ENCODE measurements at regions not wholly inside any gene's neighbourhood (a gene's known extent, or its start where the extent isn't known, plus 50 kb on each side); places are given as distances from the start of the nearest gene placed in this dataset.

- Histone ChIP-seq H3K79me2 (ENCODE audit: low read length) (no peaks in the 10 kb centered on the region), H3K27me3 (ENCODE audit: low read depth, low read length) (no peaks in the 10 kb centered on the region), H3K4me2 (ENCODE audit: low read length) (no peak overlapping the region), H3K9me3 (ENCODE audit: insufficient read depth, low read length) (no peaks in the 10 kb centered on the region), H3K4me3 (ENCODE audit: low read length) (no peak overlapping the region), H3K36me3 (replicated peaks; ENCODE audit: low read depth, low read length) (no peaks in the 10 kb centered on the region), H3K27ac (ENCODE audit: low read length) (no peak overlapping the region), H4K20me1 (ENCODE audit: insufficient read depth, low read length) (no peaks in the 10 kb centered on the region), H2AFZ (ENCODE audit: low read depth, low read length) (no peak overlapping the region), H3K4me1 (ENCODE audit: low read length) (no peaks in the 10 kb centered on the region), H3K9ac (ENCODE audit: low read length) (no peak overlapping the region)
- TF ChIP-seq CTCF (IDR thresholded peaks at IDR 0.05; ENCODE audit: low read depth, low read length) (no peak), EZH2phosphoT487 (IDR thresholded peaks at IDR 0.05; ENCODE audit: low read depth) (no peak)
Observed at GRCh38 chr10:130648807-130649206, 512.6 kb downstream of the GLRX3 start.

- Histone ChIP-seq H3K79me2 (ENCODE audit: low read length) (no peaks in the 10 kb centered on the region), H3K27ac (ENCODE audit: low read length) (no peak overlapping the region), H3K36me3 (replicated peaks; ENCODE audit: low read depth, low read length) (no peaks in the 10 kb centered on the region), H3K27me3 (ENCODE audit: low read depth, low read length) (no peaks in the 10 kb centered on the region), H3K4me1 (ENCODE audit: low read length) (no peaks in the 10 kb centered on the region), H4K20me1 (ENCODE audit: insufficient read depth, low read length) (no peaks in the 10 kb centered on the region), H2AFZ (ENCODE audit: low read depth, low read length) (no peak overlapping the region), H3K4me2 (ENCODE audit: low read length) (no peak overlapping the region), H3K4me3 (ENCODE audit: low read length) (no peak overlapping the region), H3K9me3 (ENCODE audit: insufficient read depth, low read length) (no peaks in the 10 kb centered on the region), H3K9ac (ENCODE audit: low read length) (no peak overlapping the region)
- no peak for TF ChIP-seq CTCF (IDR thresholded peaks at IDR 0.05; ENCODE audit: low read depth, low read length)
- TF ChIP-seq EZH2phosphoT487 (IDR thresholded peaks at IDR 0.05; ENCODE audit: low read depth) = no peak
Observed at GRCh38 chr10:130652544-130652943, 516.4 kb downstream of the GLRX3 start.

GRCh38 chr10:130652964-130653578, 516.9 kb downstream of the GLRX3 start:
- H3K4me1 ChIP-seq (ENCODE audit: low read length) = no peaks in the 10 kb centered on the region

GRCh38 chr10:130654726-130655125, 518.5 kb downstream of the GLRX3 start:
- H3K4me2 ChIP-seq (ENCODE audit: low read length) = no peak overlapping the region
- H3K36me3 ChIP-seq (replicated peaks; ENCODE audit: low read depth, low read length) = no peaks in the 10 kb centered on the region
- no peaks in the 10 kb centered on the region for H3K4me1 ChIP-seq (ENCODE audit: low read length)
- no peak overlapping the region for H3K9ac ChIP-seq (ENCODE audit: low read length)
- TF ChIP-seq EZH2phosphoT487 (IDR thresholded peaks at IDR 0.05; ENCODE audit: low read depth) = no peak
- no peak for TF ChIP-seq CTCF (IDR thresholded peaks at IDR 0.05; ENCODE audit: low read depth, low read length)
- no peaks in the 10 kb centered on the region for H4K20me1 ChIP-seq (ENCODE audit: insufficient read depth, low read length)
- no peaks in the 10 kb centered on the region for H3K27me3 ChIP-seq (ENCODE audit: low read depth, low read length)
- no peak overlapping the region for H3K27ac ChIP-seq (ENCODE audit: low read length)
- H3K79me2 ChIP-seq (ENCODE audit: low read length) = no peaks in the 10 kb centered on the region
- no peak overlapping the region for H3K4me3 ChIP-seq (ENCODE audit: low read length)
- no peak overlapping the region for H2AFZ ChIP-seq (ENCODE audit: low read depth, low read length)
- no peaks in the 10 kb centered on the region for H3K9me3 ChIP-seq (ENCODE audit: insufficient read depth, low read length)

More at GRCh38 chr10:130652964-130653578, 516.9 kb downstream of the GLRX3 start:
- no peaks in the 10 kb centered on the region for H3K9me3 ChIP-seq (ENCODE audit: insufficient read depth, low read length)
- no peak overlapping the region for H2AFZ ChIP-seq (ENCODE audit: low read depth, low read length)
- H3K4me3 ChIP-seq (ENCODE audit: low read length) = no peak overlapping the region
- no peaks in the 10 kb centered on the region for H3K27me3 ChIP-seq (ENCODE audit: low read depth, low read length)
- TF ChIP-seq CTCF (IDR thresholded peaks at IDR 0.05; ENCODE audit: low read depth, low read length) (no peak), EZH2phosphoT487 (IDR thresholded peaks at IDR 0.05; ENCODE audit: low read depth) (no peak)
- no peaks in the 10 kb centered on the region for H4K20me1 ChIP-seq (ENCODE audit: insufficient read depth, low read length)
- H3K36me3 ChIP-seq (replicated peaks; ENCODE audit: low read depth, low read length) = no peaks in the 10 kb centered on the region
- no peaks in the 10 kb centered on the region for H3K79me2 ChIP-seq (ENCODE audit: low read length)
- H3K27ac ChIP-seq (ENCODE audit: low read length) = no peak overlapping the region
- no peak overlapping the region for H3K9ac ChIP-seq (ENCODE audit: low read length)
- H3K4me2 ChIP-seq (ENCODE audit: low read length) = no peak overlapping the region

Data from OCI-LY3 (cell line).